ENCODE measurements at regions not wholly inside any gene's neighbourhood (a gene's known extent, or its start where the extent isn't known, plus 50 kb on each side); places are given as distances from the start of the nearest gene placed in this dataset.
"Not testable (repeated sequence)": the region's sequence is repeated elsewhere in the genome, so short reads cannot be mapped to it uniquely, and the experiment has no call there.

DNA sequence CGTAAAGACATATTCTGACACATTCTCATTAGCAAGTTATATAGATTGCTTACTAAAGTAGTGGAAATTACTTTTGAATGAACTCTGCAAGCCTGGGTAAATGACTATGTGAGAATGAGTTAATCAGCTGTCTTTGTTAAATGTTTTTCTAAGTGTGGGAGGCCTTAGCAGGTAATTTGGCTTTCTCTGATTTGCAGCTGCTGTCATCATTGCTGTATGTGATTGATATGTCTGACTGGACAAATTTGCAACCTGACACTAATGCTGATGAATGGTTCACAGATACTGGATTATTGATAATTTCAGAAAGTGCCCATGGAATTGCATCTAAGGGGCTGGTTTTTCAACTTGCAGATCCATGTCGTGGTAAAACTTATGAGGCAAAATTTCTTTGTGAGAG lies 372.2 kb upstream of the SGO1 start:
- DNase-seq (ENCODE audit: low spot score), result no peak

DNA sequence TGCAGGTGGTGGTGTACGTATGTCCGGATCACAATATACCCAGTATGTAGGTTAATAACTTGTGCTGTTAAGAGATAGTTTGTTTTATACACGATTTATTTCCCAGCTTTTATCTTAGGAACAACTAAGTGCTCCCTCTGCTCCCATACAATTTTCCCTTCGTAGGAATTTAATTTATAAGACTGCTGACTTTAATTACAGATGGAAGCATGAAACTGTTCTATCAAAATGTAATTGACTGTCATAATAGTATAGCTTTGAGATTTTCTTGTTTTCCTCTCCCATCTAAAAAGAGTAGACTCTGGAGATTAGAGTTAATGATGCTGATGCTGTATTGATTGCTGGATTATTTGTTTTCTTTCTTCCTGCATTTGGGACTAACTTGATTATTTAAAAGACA lies 370.7 kb upstream of the SGO1 start:
- no peak for DNase-seq (ENCODE audit: low spot score)

- no peak for DNase-seq (ENCODE audit: low spot score)
These were observed 366.7 kb upstream of the SGO1 start for GRCh38 chr3:20552605-20553275.

DNA sequence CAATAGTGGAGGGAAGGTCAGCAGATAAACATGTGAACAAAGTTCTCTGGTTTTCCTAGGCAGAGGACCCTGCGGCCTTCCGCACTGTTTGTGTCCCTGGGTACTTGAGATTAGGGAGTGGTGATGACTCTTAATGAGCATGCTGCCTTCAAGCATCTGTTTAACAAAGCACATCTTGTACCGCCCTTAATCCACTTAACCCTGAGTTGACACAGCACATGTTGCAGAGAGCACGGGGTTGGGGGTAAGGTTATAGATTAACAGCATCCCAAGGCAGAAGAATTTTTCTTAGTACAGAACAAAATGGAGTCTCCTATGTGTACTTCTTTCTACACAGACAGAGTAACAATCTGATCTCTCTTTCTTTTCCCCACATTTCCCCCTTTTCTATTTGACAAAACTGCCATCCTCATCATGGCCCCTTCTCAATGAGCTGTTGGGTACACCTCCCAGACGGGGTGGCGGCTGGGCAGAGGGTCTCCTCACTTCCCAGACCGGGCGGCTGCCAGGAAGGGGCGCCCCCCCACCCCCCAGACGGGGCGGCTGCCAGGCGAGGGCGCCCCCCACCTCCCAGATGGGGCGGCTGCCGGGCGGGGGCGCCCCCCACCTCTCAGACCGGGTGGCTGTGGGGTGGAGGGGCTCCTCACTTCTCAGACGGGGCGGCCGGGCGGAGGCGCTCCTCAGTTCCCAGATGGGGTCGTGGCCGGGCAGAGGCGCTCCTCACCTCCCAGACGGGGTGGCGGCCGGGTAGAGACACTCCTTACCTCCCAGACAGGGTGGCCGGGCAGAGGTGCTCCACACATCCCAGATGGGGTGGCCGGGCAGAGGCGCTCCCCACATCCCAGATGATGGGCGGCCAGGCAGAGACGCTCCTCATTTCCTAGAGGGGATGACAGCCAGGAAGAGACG lies 361.6 kb upstream of the SGO1 start:
- not testable (repeated sequence) for DNase-seq (ENCODE audit: low spot score)

GRCh38 chr3:20546636-20547035 lies 360.6 kb upstream of the SGO1 start:
- DNase-seq (ENCODE audit: low spot score), result no peak

GRCh38 chr3:20543535-20544226 lies 357.7 kb upstream of the SGO1 start:
- no peak for DNase-seq (ENCODE audit: low spot score)

- DNase-seq (ENCODE audit: low spot score), result no peak
These were observed 354.1 kb upstream of the SGO1 start for GRCh38 chr3:20540066-20540465.

GRCh38 chr3:20539666-20540065 lies 353.7 kb upstream of the SGO1 start:
- DNase-seq (ENCODE audit: low spot score), result no peak

GRCh38 chr3:20537234-20537633 lies 351.2 kb upstream of the SGO1 start:
- DNase-seq (ENCODE audit: low spot score), result no peak

GRCh38 chr3:20529911-20530310 lies 343.9 kb upstream of the SGO1 start:
- no peak for DNase-seq (ENCODE audit: low spot score)

DNA sequence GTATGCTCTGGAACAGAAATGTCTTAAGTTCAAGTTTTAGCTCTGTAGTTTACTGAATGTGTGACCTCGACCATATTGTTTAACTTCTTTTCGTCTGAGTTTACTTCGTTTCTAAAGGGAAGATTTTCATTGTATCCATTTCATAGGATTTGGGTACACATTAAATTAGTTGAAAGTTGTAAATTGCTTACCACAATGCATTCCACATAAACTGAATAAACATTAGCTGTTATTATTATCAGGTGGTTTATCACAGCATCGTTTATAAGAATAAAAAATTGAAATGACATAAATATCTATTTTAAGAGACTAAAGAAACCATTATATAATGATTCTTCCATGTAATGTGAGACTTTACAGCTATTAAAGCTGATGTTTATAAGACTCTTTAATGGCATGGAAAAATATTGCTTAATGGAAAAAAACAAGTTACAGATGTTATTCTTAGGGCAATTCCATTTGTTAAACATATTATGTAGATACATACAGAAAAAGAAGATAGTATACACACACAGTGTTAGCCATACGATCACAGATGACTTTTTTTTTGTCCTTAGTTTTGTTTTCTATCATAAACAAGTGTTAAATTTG lies 342.3 kb upstream of the SGO1 start:
- no peak for DNase-seq (ENCODE audit: low spot score)

DNA sequence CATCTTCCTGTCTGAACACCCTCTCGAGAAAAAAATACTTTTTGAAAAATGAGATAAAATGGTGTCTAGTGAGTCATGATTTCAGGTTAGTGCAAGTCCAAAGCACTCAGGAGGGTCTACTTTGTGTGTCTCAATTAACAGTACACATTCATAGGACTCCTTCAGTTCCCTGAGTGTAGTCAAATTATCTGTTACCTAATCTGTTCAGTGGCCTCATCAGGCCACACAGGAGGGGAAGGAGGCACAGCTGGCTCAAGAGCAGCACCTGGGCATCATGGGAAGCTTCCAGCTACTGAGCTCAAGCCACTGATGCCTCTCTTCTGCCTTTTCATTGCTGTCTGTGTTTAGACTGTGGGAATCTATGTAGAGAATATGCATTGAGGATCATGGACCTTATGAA lies 341.4 kb upstream of the SGO1 start:
- no peak for DNase-seq (ENCODE audit: low spot score)

GRCh38 chr3:20524328-20524727 lies 338.3 kb upstream of the SGO1 start:
- DNase-seq (ENCODE audit: low spot score), result no peak

GRCh38 chr3:20523293-20523692 lies 337.3 kb upstream of the SGO1 start:
- DNase-seq (ENCODE audit: low spot score), result no peak

DNA sequence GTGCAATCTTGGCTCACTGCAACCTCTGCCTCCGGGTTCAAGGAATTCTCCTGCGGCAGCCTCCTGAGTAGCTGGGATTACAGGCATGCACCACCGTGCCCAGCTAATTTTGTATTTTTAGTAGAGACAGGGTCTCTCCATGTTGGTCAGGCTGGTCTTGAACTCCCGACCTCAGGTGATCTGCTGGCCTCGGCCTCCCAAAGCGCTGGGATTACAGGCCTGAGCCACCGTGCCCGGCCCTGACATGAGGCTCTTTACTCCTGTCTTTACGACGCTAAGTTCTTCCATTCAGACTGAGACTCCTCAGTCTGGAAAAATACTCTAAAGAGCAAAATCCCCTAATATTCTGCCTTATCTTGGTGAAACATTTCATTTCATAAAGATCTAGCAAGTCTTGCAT lies 331.3 kb upstream of the SGO1 start:
- DNase-seq (ENCODE audit: low spot score), result not testable (repeated sequence)

DNA sequence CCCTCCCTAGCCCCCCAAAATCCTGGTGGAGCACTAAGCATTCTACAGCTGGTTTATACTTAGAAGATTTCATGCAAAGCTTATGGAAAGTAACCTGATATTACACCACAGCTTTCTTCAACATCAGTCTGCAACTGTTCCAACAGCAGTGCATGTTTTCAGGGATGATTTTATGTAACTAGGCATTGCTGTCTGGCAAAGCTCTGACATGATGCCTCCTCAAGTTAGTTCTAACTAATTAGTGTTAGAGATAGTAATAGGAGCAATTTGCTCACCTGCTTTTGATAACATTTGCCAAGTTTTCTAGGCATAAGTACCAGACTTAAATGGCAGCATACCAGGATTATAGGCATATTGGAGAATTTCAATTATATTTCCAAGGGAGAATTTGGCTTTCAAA lies 330.3 kb upstream of the SGO1 start:
- no peak for DNase-seq (ENCODE audit: low spot score)

DNA sequence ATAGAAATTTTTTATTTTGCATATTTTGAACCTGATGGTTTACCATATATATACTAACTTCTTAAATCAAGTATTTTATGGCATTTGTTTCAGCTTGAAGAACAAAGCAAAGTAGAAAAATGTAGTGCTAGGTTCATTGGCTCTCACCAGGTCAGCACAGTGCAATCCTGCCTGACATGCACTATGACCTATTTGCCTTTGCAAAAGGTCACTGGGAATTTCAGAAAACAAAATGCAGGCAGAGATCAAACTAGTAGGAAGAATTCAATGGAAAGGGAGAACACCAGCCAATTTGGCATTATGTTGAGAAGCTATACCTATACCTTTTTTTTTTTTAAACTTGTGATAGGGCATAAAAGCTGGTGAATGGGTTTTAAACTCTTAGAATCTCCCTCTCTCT lies 329.8 kb upstream of the SGO1 start:
- DNase-seq (ENCODE audit: low spot score), result no peak

- no peak for DNase-seq (ENCODE audit: low spot score)
These were observed 326.0 kb upstream of the SGO1 start for GRCh38 chr3:20511863-20512505.

- DNase-seq (ENCODE audit: low spot score), result no peak
These were observed 324.4 kb upstream of the SGO1 start for GRCh38 chr3:20510396-20510795.

GRCh38 chr3:20503394-20504082 lies 317.5 kb upstream of the SGO1 start:
- no peak for DNase-seq (ENCODE audit: low spot score)

DNA sequence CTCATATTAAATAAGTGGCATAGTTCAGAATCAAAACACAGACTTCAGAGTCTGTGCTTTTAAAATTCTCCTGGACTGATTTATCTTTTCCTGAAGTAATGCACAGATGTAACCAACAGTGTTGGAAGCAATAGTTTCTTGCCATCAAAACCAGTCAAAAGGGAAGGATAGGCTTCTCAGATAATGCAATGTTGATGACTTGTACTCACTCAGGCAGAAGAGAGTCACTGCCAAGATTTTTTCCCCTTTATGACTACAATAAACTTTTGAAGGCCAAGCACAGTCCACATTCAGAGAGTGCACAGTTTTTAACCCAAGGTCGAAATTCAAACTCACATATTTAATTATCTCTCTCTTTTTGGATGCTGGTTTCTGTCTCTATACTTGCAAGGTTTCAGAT lies 305.0 kb upstream of the SGO1 start:
- no peak for DNase-seq (ENCODE audit: low spot score)
